ENCODE measurements at regions not wholly inside any gene's neighbourhood (a gene's known extent, or its start where the extent isn't known, plus 50 kb on each side); places are given as distances from the start of the nearest gene placed in this dataset.

GRCh38 chr1:55381983-55382382 lies 166.8 kb upstream of the USP24 start:
- TF ChIP-seq EZH2phosphoT487 (IDR thresholded peaks at IDR 0.05; ENCODE audit: borderline replicate concordance, low read length) = no peak
- no peak for TF ChIP-seq EZH2 (IDR thresholded peaks at IDR 0.05; ENCODE audit: low read length, unreplicated experiment)
- TF ChIP-seq CTCF (conservative IDR thresholded peaks at IDR 0.05; ENCODE audit: low read depth, low read length) = no peak
- Histone ChIP-seq H3K9ac (ENCODE audit: low read length) (no peak overlapping the region), H3K9me3 (ENCODE audit: low read length) (no peaks in the 10 kb centered on the region), H4K20me1 (ENCODE audit: low read length) (no peaks in the 10 kb centered on the region), H3K36me3 (ENCODE audit: low read depth, low read length) (no peaks in the 10 kb centered on the region), H3K4me3 (ENCODE audit: low read length) (no peak overlapping the region), H3K4me1 (ENCODE audit: insufficient read depth, low read length) (peaks cover 22% of the 10 kb centered on the region), H3F3A (ENCODE audit: low read length, unreplicated experiment) (no peaks in the 10 kb centered on the region), H2AFZ (ENCODE audit: low read length) (no peak overlapping the region), H3K4me2 (ENCODE audit: low read length) (no peak overlapping the region), H3K79me2 (ENCODE audit: low read length) (no peaks in the 10 kb centered on the region), H3K9me2 (replicated peaks; ENCODE audit: low read length) (no peaks in the 10 kb centered on the region), H3K27me3 (ENCODE audit: low read length) (no peaks in the 10 kb centered on the region), H3K27ac (ENCODE audit: low read length) (no peak overlapping the region)
- no TSS peak for BruUV-seq (replicated peaks)
- intact Hi-C loops (cut with micrococcal nuclease) = no loop called here
- DNase-seq (no peak), ATAC-seq (no peak)
- POLR2A ChIA-PET (ENCODE audit: unreplicated experiment) = no interaction called here
- CTCF ChIA-PET = no interaction called here

- Histone ChIP-seq H2AFZ (ENCODE audit: low read length) (no peak overlapping the region), H3F3A (ENCODE audit: low read length, unreplicated experiment) (no peaks in the 10 kb centered on the region), H3K79me2 (ENCODE audit: low read length) (no peaks in the 10 kb centered on the region), H3K4me3 (ENCODE audit: low read length) (no peak overlapping the region), H3K9ac (ENCODE audit: low read length) (no peak overlapping the region), H3K4me1 (ENCODE audit: insufficient read depth, low read length) (peaks cover 27% of the 10 kb centered on the region), H3K36me3 (ENCODE audit: low read depth, low read length) (no peaks in the 10 kb centered on the region), H3K9me3 (ENCODE audit: low read length) (no peaks in the 10 kb centered on the region), H3K27ac (ENCODE audit: low read length) (no peak overlapping the region), H3K4me2 (ENCODE audit: low read length) (no peak overlapping the region), H3K27me3 (ENCODE audit: low read length) (no peaks in the 10 kb centered on the region), H4K20me1 (ENCODE audit: low read length) (no peaks in the 10 kb centered on the region), H3K9me2 (replicated peaks; ENCODE audit: low read length) (no peaks in the 10 kb centered on the region)
- TF ChIP-seq EZH2phosphoT487 (IDR thresholded peaks at IDR 0.05; ENCODE audit: borderline replicate concordance, low read length) = no peak
- TF ChIP-seq CTCF (conservative IDR thresholded peaks at IDR 0.05; ENCODE audit: low read depth, low read length) = no peak
- TF ChIP-seq EZH2 (IDR thresholded peaks at IDR 0.05; ENCODE audit: low read length, unreplicated experiment) = no peak
- ChIA-PET CTCF (no interaction called here), POLR2A (ENCODE audit: unreplicated experiment) (no interaction called here)
- no peak for DNase-seq
- no peak for ATAC-seq
- intact Hi-C loops (cut with micrococcal nuclease) = no loop called here
- no TSS peak for BruUV-seq (replicated peaks)
Observed at GRCh38 chr1:55381491-55381890, 166.3 kb upstream of the USP24 start.

- no TSS peak for BruUV-seq (replicated peaks)
- CTCF ChIA-PET = interaction anchor here (0.6 kb wide), 1 partner anchor 123 kb away, joined by 3 read pairs; no protein-coding TSS in a partner anchor
Observed at GRCh38 chr1:55380355-55380970, 165.3 kb upstream of the USP24 start.

More at GRCh38 chr1:55380355-55380970, 165.3 kb upstream of the USP24 start:
- POLR2A ChIA-PET (ENCODE audit: unreplicated experiment) = no interaction called here
- no peak overlapping the region for H3K4me2 ChIP-seq (ENCODE audit: low read length)
- H4K20me1 ChIP-seq (ENCODE audit: low read length) = no peaks in the 10 kb centered on the region
- H3F3A ChIP-seq (ENCODE audit: low read length, unreplicated experiment) = no peaks in the 10 kb centered on the region
- DNase-seq (no peak), ATAC-seq (no peak)
- no peaks in the 10 kb centered on the region for H3K36me3 ChIP-seq (ENCODE audit: low read depth, low read length)
- no peaks in the 10 kb centered on the region for H3K9me2 ChIP-seq (replicated peaks; ENCODE audit: low read length)
- peaks cover 36% of the 10 kb centered on the region for H3K4me1 ChIP-seq (ENCODE audit: insufficient read depth, low read length)
- no peaks in the 10 kb centered on the region for H3K27me3 ChIP-seq (ENCODE audit: low read length)
- no peaks in the 10 kb centered on the region for H3K9me3 ChIP-seq (ENCODE audit: low read length)
- intact Hi-C loops (cut with micrococcal nuclease) = no loop called here
- no peak overlapping the region for H3K9ac ChIP-seq (ENCODE audit: low read length)
- no peak overlapping the region for H2AFZ ChIP-seq (ENCODE audit: low read length)
- H3K27ac ChIP-seq (ENCODE audit: low read length) = no peak overlapping the region
- no peaks in the 10 kb centered on the region for H3K79me2 ChIP-seq (ENCODE audit: low read length)
- no peak for TF ChIP-seq CTCF (conservative IDR thresholded peaks at IDR 0.05; ENCODE audit: low read depth, low read length)
- TF ChIP-seq EZH2phosphoT487 (IDR thresholded peaks at IDR 0.05; ENCODE audit: borderline replicate concordance, low read length) = no peak
- TF ChIP-seq EZH2 (IDR thresholded peaks at IDR 0.05; ENCODE audit: low read length, unreplicated experiment) = no peak
- H3K4me3 ChIP-seq (ENCODE audit: low read length) = no peak overlapping the region
